SK-N-SH (cell line): ENCODE measurements at regions not wholly inside any gene's neighbourhood (a gene's known extent, or its start where the extent isn't known, plus 50 kb on each side); places are given as distances from the start of the nearest gene placed in this dataset.

Experiments used
- CTCF ChIA-PET: fragments of 300-600, 350-600 bp; formaldehyde crosslinking; extraction: SDS; loops from one replicate; lab custom pipeline; 2021; lab: Yijun Ruan, JAX
- POLR2A ChIA-PET: fragments of 350-600 bp; sonication (Branson Sonifier 250); formaldehyde crosslinking; extraction: SDS; loops from one replicate; lab custom pipeline; 2020; ENCODE audit warnings: antibody characterized with exemption, inconsistent platforms; lab: Yijun Ruan, JAX
- DNase-seq: peaks from one replicate; pipeline ENCODE4 v3.0.0; 2012
- H2AFZ ChIP-seq: fragments of 200-600 bp; sonication (generic); 2 replicates; pipeline ENCODE4 v1.8.1; 2016; ENCODE audit warnings: antibody characterized with exemption, mild to moderate bottlenecking, low read depth
- H3F3A ChIP-seq: fragments of 200-600 bp; sonication (generic); replicated peaks from 2 replicates; pipeline ENCODE3; 2016; ENCODE audit warnings: antibody characterized with exemption, mild to moderate bottlenecking; ENCODE audit not compliant: insufficient read depth
- H3K27ac ChIP-seq, 2 experiments: fragments of 200-500 bp in 1 of 2; fragments of 200-600 bp in 1 of 2; sonication (Bioruptor generic) in 1 of 2; sonication (generic), shearing (Covaris generic) in 1 of 2; 2 replicates each; pipeline versions ENCODE4 v1.5.1 to v1.6.1; 2014 to 2016; ENCODE audit warnings: low read depth in 2 of 2, inconsistent platforms in 1 of 2, low read length in 1 of 2, mild to moderate bottlenecking in 1 of 2, mixed read lengths in 1 of 2
- H3K27me3 ChIP-seq: fragments of 200-600 bp; sonication (generic), shearing (Covaris generic); 2 replicates; pipeline ENCODE4 v1.6.1; 2016; ENCODE audit warnings: mixed run types; ENCODE audit not compliant: insufficient read depth
- H3K36me3 ChIP-seq, 2 experiments: fragments of 200-500 bp in 1 of 2; fragments of 200-600 bp in 1 of 2; sonication (Bioruptor generic) in 1 of 2; sonication (generic) in 1 of 2; replicated peaks in 1 of 2; 2 replicates each; pipeline versions ENCODE3 to v1.5.1; 2014 to 2016; ENCODE audit warnings: low read length in 1 of 2, mild to moderate bottlenecking in 1 of 2; ENCODE audit not compliant: insufficient read depth in 2 of 2, control insufficient read depth in 1 of 2
- H3K4me1 ChIP-seq, 2 experiments: fragments of 200-500 bp in 1 of 2; fragments of 200-600 bp in 1 of 2; sonication (Bioruptor generic) in 1 of 2; sonication (generic), shearing (Covaris generic) in 1 of 2; 2 replicates each; pipeline versions ENCODE4 v1.5.1 to v1.6.1; 2014 to 2016; ENCODE audit warnings: low read depth in 1 of 2, low read length in 1 of 2, mixed run types in 1 of 2; ENCODE audit not compliant: insufficient read depth in 2 of 2, control insufficient read depth in 1 of 2
- H3K4me2 ChIP-seq: fragments of 200-600 bp; sonication (generic), shearing (Covaris generic); 2 replicates; pipeline ENCODE4 v1.6.1; 2017; ENCODE audit warnings: mixed run types
- H3K4me3 ChIP-seq, 2 experiments: fragments of 200-500 bp in 1 of 2; fragments of 200-600 bp in 1 of 2; sonication (Bioruptor generic) in 1 of 2; sonication (generic), shearing (Covaris generic) in 1 of 2; 2 replicates each; pipeline versions ENCODE4 v1.5.1 to v1.8.1; 2014 to 2016; ENCODE audit warnings: low read depth in 2 of 2, inconsistent platforms in 1 of 2, low read length in 1 of 2, mild to moderate bottlenecking in 1 of 2, mixed read lengths in 1 of 2, moderate library complexity in 1 of 2
- H3K79me2 ChIP-seq: fragments of 200-600 bp; sonication (generic); 2 replicates; pipeline ENCODE4 v1.8.1; 2017; ENCODE audit warnings: mild to moderate bottlenecking; ENCODE audit not compliant: insufficient read depth
- H3K9ac ChIP-seq: fragments of 200-600 bp; sonication (generic); 2 replicates; pipeline ENCODE4 v1.6.1; 2017; ENCODE audit warnings: mixed run types
- H3K9me2 ChIP-seq: fragments of 200-600 bp; sonication (generic); 2 replicates; pipeline ENCODE4 v1.6.1; 2017; ENCODE audit warnings: mixed run types
- H3K9me3 ChIP-seq: fragments of 200-600 bp; sonication (generic); 2 replicates; pipeline ENCODE4 v1.6.1; 2017; ENCODE audit warnings: mixed run types, mild to moderate bottlenecking, moderate library complexity
- H4K20me1 ChIP-seq: fragments of 200-600 bp; sonication (generic); 2 replicates; pipeline ENCODE4 v1.6.1; 2017; ENCODE audit warnings: mild to moderate bottlenecking, mixed run types; ENCODE audit not compliant: insufficient read depth
- EP300 ChIP-seq, 2 experiments: IDR thresholded peaks; 2 replicates each; pipeline versions ENCODE4 v1.4.0 to v1.6.1; 2012; ENCODE audit warnings: borderline replicate concordance in 1 of 2, low read depth in 1 of 2, low read length in 1 of 2
- FOXJ3 ChIP-seq: sonication (generic); formaldehyde crosslinking; IDR thresholded peaks from 2 replicates; pipeline ENCODE4 v1.5.1; 2020; ENCODE audit warnings: mild to moderate bottlenecking, missing genetic modification reagents
- GATA2 ChIP-seq: sonication (generic); formaldehyde crosslinking; IDR thresholded peaks from 2 replicates; pipeline ENCODE4 v1.5.0; 2020; ENCODE audit warnings: mild to moderate bottlenecking, missing genetic modification reagents
- MXI1 ChIP-seq: IDR thresholded peaks from 2 replicates; pipeline ENCODE4 v1.6.1; 2012; ENCODE audit warnings: mild to moderate bottlenecking, low read depth, low read length, improper control_type of control experiment
- NFIC ChIP-seq: IDR thresholded peaks from 2 replicates; pipeline ENCODE4 v1.4.0; 2012; ENCODE audit warnings: borderline replicate concordance
- PBX3 ChIP-seq: IDR thresholded peaks from 2 replicates; pipeline ENCODE4; 2012
- RAD21 ChIP-seq: IDR thresholded peaks from 2 replicates; pipeline ENCODE4 v1.6.1; 2012; ENCODE audit warnings: mild to moderate bottlenecking, low read length
- REST ChIP-seq: IDR thresholded peaks from 2 replicates; pipeline ENCODE4 v1.6.1; 2012; ENCODE audit warnings: mild to moderate bottlenecking, low read depth, low read length, moderate library complexity
- RFX5 ChIP-seq: IDR thresholded peaks from 2 replicates; pipeline ENCODE4 v1.6.1; 2012; ENCODE audit warnings: mild to moderate bottlenecking, improper control_type of control experiment, low read length
- SMC3 ChIP-seq: IDR thresholded peaks from 2 replicates; pipeline ENCODE4 v1.6.1; 2012; ENCODE audit warnings: low read depth, low read length, improper control_type of control experiment
- ZBTB33 ChIP-seq: IDR thresholded peaks from 2 replicates; pipeline ENCODE4 v1.4.0; 2012; ENCODE audit warnings: low read depth, borderline replicate concordance
- WGBS: methylation state at CpG from one replicate; pipeline ENCODE4 v1.1.6; 2017; ENCODE audit warnings: low lambda C conversion rate; 5-methylcytosine and 5-hydroxymethylcytosine counted together
- TF ChIP-seq, protein P1 (sequence below): fragments of 150-350 bp; IDR thresholded peaks from 2 replicates; pipeline ENCODE4 v1.6.1; 2016; ENCODE audit warnings: mild to moderate bottlenecking, low read depth, low read length

GRCh38 chr5:125972706-125973105 is 450.5 kb upstream of the GRAMD2B start (continued):
- TF ChIP-seq RAD21 (no peak), PBX3 (no peak), NFIC (no peak), RFX5 (no peak)

- no peak overlapping the region for H3K4me2 ChIP-seq
- no peaks in the 10 kb centered on the region for H4K20me1 ChIP-seq
- POLR2A ChIA-PET = no interaction called here
- H3K4me1 ChIP-seq = peaks cover 0 to 6% of the 10 kb centered on the region in 2 experiments; a peak in 2 of 4 replicates
- H3K36me3 ChIP-seq = no peaks in the 10 kb centered on the region
- TF ChIP-seq NFIC (no peak), MXI1 (no peak), ZBTB33 (no peak), FOXJ3 (CRISPR knock-in tag) (no peak)
- TF ChIP-seq, protein P1, sequence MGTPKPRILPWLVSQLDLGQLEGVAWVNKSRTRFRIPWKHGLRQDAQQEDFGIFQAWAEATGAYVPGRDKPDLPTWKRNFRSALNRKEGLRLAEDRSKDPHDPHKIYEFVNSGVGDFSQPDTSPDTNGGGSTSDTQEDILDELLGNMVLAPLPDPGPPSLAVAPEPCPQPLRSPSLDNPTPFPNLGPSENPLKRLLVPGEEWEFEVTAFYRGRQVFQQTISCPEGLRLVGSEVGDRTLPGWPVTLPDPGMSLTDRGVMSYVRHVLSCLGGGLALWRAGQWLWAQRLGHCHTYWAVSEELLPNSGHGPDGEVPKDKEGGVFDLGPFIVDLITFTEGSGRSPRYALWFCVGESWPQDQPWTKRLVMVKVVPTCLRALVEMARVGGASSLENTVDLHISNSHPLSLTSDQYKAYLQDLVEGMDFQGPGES = no peak
- no peak overlapping the region for H3K4me3 ChIP-seq
- H3K27me3 ChIP-seq = no peaks in the 10 kb centered on the region; the same call in 1 of the 2 replicates
- H3K79me2 ChIP-seq = no peaks in the 10 kb centered on the region
- no peaks in the 10 kb centered on the region for H3K9me2 ChIP-seq
- CTCF ChIA-PET = no interaction called here
- 78% methylated on average over 3 of the region's 3 CpGs for WGBS
- DNase-seq = no peak
- no peak overlapping the region for H2AFZ ChIP-seq
- H3F3A ChIP-seq = no peaks in the 10 kb centered on the region
- no peak overlapping the region for H3K27ac ChIP-seq
- H3K9me3 ChIP-seq = no peaks in the 10 kb centered on the region
- H3K9ac ChIP-seq = no peak overlapping the region
Measured at GRCh38 chr5:125974679-125975078, 448.5 kb upstream of the GRAMD2B start.

GRCh38 chr5:125976421-125977000 is 446.7 kb upstream of the GRAMD2B start:
- H3K9me2 ChIP-seq = no peaks in the 10 kb centered on the region
- DNase-seq = no peak
- TF ChIP-seq EP300 (IDR thresholded peaks at IDR 0.05; ENCODE audit: borderline replicate concordance in 1 of 2, low read depth in 1 of 2, low read length in 1 of 2) = peak in 1 of 2 experiments; percentile 20; a peak in 1 of 4 replicates
- TF ChIP-seq REST = no peak
- peak; percentile 44; the same call in 1 of the 2 replicates for TF ChIP-seq GATA2 (CRISPR knock-in tag)
- TF ChIP-seq SMC3 = no peak
- H3K4me1 ChIP-seq = peaks cover 0 to 6% of the 10 kb centered on the region in 2 experiments; a peak in 2 of 4 replicates
- H3K27me3 ChIP-seq = no peaks in the 10 kb centered on the region
- peak overlapping the region in 1 of 2 experiments; percentile 69; a peak in 2 of 4 replicates for H3K27ac ChIP-seq
- H3K9ac ChIP-seq = no peak overlapping the region
- no peak overlapping the region for H3K4me3 ChIP-seq
- no peak overlapping the region for H3K4me2 ChIP-seq
- H3K9me3 ChIP-seq = no peaks in the 10 kb centered on the region
- POLR2A ChIA-PET = no interaction called here
- 53% methylated on average over 2 of the region's 2 CpGs for WGBS
- CTCF ChIA-PET = interaction anchor here (0.6 kb wide), 1 partner anchor 581 kb away, joined by 3 read pairs; no protein-coding TSS in a partner anchor
- H4K20me1 ChIP-seq = no peaks in the 10 kb centered on the region
- H3K79me2 ChIP-seq = no peaks in the 10 kb centered on the region
- no peaks in the 10 kb centered on the region for H3K36me3 ChIP-seq
- no peak overlapping the region for H2AFZ ChIP-seq
- H3F3A ChIP-seq = no peaks in the 10 kb centered on the region
